ENCODE measurements at regions not wholly inside any gene's neighbourhood (a gene's known extent, or its start where the extent isn't known, plus 50 kb on each side); places are given as distances from the start of the nearest gene placed in this dataset.

GRCh38 chr9:129253803-129254381 lies 75.8 kb upstream of the IER5L start:
- H3K4me3 ChIP-seq (replicated peaks; ENCODE audit: low read depth, low read length), result no peak overlapping the region
- TF ChIP-seq CTCF (IDR thresholded peaks at IDR 0.05; ENCODE audit: low read depth, low read length, missing control alignments), result no peak
- no peak for DNase-seq (ENCODE audit: extremely low read depth, low read depth)

- H3K4me3 ChIP-seq (replicated peaks; ENCODE audit: low read depth, low read length), result no peak overlapping the region
- no peak for DNase-seq (ENCODE audit: extremely low read depth, low read depth)
- no peak for TF ChIP-seq CTCF (IDR thresholded peaks at IDR 0.05; ENCODE audit: low read depth, low read length, missing control alignments)
Observed at GRCh38 chr9:129252937-129253802, 75.1 kb upstream of the IER5L start.

GRCh38 chr9:129250786-129251185 lies 72.7 kb upstream of the IER5L start:
- no peak for TF ChIP-seq CTCF (IDR thresholded peaks at IDR 0.05; ENCODE audit: low read depth, low read length, missing control alignments)

GRCh38 chr9:129247285-129248153 lies 69.5 kb upstream of the IER5L start:
- no peak for TF ChIP-seq CTCF (IDR thresholded peaks at IDR 0.05; ENCODE audit: low read depth, low read length, missing control alignments)
- DNase-seq (ENCODE audit: extremely low read depth, low read depth), result no peak
- no peak overlapping the region for H3K4me3 ChIP-seq (replicated peaks; ENCODE audit: low read depth, low read length)

More at GRCh38 chr9:129250786-129251185, 72.7 kb upstream of the IER5L start:
- DNase-seq (ENCODE audit: extremely low read depth, low read depth), result no peak
- no peak overlapping the region for H3K4me3 ChIP-seq (replicated peaks; ENCODE audit: low read depth, low read length)

- no peak for DNase-seq (ENCODE audit: extremely low read depth, low read depth)
- no peak for TF ChIP-seq CTCF (IDR thresholded peaks at IDR 0.05; ENCODE audit: low read depth, low read length, missing control alignments)
Observed at GRCh38 chr9:129245276-129245675, 67.2 kb upstream of the IER5L start.

GRCh38 chr9:129242971-129243561 lies 65.0 kb upstream of the IER5L start:
- no peak for DNase-seq (ENCODE audit: extremely low read depth, low read depth)
- TF ChIP-seq CTCF (IDR thresholded peaks at IDR 0.05; ENCODE audit: low read depth, low read length, missing control alignments), result no peak

More at GRCh38 chr9:129245276-129245675, 67.2 kb upstream of the IER5L start:
- no peak overlapping the region for H3K4me3 ChIP-seq (replicated peaks; ENCODE audit: low read depth, low read length)

More at GRCh38 chr9:129242971-129243561, 65.0 kb upstream of the IER5L start:
- H3K4me3 ChIP-seq (replicated peaks; ENCODE audit: low read depth, low read length), result no peak overlapping the region

All from HFF-Myc (cell line).